NCI-H748 (cell line): ENCODE measurements at regions not wholly inside any gene's neighbourhood (a gene's known extent, or its start where the extent isn't known, plus 50 kb on each side); places are given as distances from the start of the nearest gene placed in this dataset.

Experiments used
- DNase-seq: peaks from one replicate; lab custom pipeline; 2025; ENCODE audit not compliant: unreplicated experiment; lab: John Stamatoyannopoulos, UW

GRCh38 chr5:68379275-68380036 is 163.9 kb downstream of the PIK3R1 start:
- DNase-seq: no peak

GRCh38 chr5:68380078-68380477 is 164.5 kb downstream of the PIK3R1 start:
- no peak for DNase-seq

DNA sequence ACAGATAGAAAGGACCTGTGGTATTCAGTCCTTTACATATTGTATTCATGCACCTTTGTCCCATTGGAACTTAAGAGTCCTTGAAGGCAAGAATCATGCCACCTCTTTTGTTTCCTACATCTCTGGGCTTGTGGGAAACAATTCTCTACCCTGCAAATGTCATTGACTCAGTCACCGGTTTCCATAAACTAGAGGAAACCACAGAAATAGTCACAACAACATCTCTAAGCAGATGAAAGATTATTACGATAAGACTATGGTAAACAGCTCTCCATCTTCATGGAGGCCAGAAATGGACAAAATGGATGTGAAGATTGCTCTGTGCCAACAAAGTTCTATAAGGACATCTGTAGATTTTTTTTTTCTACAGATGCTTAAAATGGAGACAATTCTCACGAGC is 165.5 kb downstream of the PIK3R1 start:
- DNase-seq: no peak

DNA sequence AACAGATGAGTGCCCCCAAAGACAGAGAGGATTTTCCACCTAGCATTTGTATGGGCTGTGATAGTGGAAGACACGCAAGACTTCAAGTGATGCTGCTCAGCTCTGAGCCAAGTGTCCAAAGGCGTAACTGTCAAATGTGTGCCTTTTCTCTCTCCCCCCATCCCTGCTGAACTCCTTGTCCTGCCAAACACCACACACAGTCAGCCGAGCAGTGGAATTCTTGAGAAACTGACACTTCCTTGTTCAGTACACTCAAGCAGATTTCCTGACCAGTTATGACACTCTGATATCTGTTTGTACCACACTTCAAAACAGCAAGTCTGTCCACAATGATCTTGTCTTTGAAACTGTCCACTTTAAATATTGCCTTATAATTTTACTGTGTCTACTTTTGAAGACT is 166.4 kb downstream of the PIK3R1 start:
- DNase-seq: no peak

DNA sequence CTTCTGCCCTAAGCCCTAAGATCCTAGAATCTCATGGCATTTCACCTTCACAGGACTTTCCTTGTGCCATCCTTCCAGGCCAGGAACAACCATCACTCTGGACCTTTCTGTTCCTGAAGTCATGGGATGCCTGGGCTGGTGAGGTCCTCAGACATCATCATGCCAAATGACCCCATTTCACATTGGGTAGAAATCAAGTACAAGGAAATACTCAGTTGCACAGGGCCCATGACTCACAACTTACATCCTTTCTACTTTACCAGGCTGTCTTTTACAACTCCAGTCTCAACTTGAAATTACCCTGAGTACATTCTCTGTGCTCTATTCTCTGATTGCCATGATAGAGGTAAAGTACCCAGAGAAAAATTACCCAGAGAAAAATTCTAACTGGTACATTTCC is 167.1 kb downstream of the PIK3R1 start:
- DNase-seq: no peak

- DNase-seq: peak; percentile 80
Observed at GRCh38 chr5:68383888-68384310, 168.3 kb downstream of the PIK3R1 start.

GRCh38 chr5:68384936-68385594 is 169.5 kb downstream of the PIK3R1 start:
- no peak for DNase-seq

- DNase-seq: no peak
Observed at GRCh38 chr5:68385936-68386335, 170.4 kb downstream of the PIK3R1 start.

DNA sequence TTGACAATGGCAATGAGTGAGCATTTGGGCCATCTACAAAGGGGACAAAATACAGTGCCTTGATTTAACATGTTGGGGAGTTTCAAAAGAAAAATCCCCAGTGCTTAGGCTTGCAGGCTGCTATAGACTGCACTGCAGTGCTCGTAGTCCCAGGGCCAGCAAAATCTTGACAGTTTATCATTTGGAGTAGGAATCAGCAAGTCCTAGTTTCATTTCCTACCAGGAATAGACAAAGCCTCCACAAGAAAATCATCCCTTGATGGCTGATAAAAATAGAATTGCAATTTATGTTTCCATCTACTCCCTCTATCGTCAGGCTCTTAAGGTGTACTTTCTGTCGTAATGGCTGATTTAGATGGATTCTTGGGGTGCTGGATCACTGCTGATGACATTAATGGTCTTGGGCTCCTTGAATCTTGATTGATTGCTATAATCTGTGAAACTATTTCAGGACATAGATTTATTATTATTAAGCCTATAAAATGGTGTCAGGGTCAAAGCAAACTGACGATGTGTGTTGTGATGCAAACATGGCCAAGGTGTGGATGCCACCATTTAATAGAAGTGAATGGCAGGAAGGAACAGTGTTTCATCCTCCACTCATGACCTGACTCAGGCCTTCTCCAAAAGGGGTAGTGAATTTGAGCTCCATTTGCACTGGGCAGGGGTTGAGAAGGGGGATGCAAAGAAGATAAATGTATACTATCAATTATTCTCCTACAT is 171.7 kb downstream of the PIK3R1 start:
- no peak for DNase-seq

GRCh38 chr5:68389618-68390017 is 174.1 kb downstream of the PIK3R1 start:
- DNase-seq: no peak

- DNase-seq: no peak
Observed at GRCh38 chr5:68392617-68393016, 177.1 kb downstream of the PIK3R1 start.

DNA sequence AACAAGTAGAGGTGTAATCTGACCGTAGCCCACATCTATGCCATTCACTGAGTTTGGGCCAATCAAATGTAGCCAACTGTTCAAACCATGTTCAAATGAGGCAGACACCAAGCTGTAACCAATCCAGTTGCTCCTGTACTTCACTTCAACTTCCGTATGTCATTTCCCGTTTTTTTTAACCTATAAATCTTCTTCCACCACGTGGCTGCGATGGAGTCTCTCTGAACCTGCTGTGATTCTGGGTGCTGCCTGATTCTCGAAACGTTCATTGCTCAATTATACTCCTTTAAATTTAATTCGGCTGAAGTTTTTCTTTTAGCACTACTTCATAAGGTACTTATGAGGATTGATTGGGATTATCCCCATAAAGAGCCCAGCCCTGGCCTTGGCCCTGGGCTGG is 179.7 kb downstream of the PIK3R1 start:
- no peak for DNase-seq

GRCh38 chr5:68395926-68396511 is 180.5 kb downstream of the PIK3R1 start:
- peak; percentile 36 for DNase-seq

- peak; percentile 70 for DNase-seq
Observed at GRCh38 chr5:68396722-68397121, 181.2 kb downstream of the PIK3R1 start.

DNA sequence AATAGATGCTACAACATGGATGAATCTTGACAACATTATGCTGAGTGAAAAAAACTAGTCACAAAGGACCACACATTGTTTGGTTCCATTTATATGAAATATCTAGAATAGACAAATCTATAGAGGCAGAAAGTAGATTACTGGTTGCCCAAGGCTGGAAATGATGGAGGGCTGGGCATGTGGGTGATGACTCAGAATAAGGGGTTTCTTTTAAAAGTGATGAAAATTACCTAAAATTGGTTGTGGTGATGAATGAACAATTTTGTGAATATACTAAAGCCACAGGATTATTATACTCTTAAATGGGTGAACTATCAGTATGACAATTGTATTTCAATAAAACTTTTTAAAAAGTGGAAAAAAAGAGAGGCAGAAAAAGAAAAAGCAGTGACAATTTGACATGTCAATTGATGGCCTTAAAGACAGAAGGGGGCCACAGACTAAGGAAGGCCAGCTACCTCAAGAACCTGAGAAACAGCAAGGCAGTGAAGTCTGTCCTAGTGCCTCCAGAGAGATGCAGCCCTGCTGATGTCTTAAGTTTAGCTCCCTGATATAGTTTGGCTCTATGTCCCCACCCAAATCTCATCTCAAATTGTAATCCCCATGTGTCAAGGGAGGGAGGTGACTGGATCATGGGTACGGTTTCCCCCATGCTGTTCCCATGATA is 182.7 kb downstream of the PIK3R1 start:
- no peak for DNase-seq

GRCh38 chr5:68403301-68403700 is 187.7 kb downstream of the PIK3R1 start:
- DNase-seq: no peak

- no peak for DNase-seq
Observed at GRCh38 chr5:68404246-68404645, 188.7 kb downstream of the PIK3R1 start.

DNA sequence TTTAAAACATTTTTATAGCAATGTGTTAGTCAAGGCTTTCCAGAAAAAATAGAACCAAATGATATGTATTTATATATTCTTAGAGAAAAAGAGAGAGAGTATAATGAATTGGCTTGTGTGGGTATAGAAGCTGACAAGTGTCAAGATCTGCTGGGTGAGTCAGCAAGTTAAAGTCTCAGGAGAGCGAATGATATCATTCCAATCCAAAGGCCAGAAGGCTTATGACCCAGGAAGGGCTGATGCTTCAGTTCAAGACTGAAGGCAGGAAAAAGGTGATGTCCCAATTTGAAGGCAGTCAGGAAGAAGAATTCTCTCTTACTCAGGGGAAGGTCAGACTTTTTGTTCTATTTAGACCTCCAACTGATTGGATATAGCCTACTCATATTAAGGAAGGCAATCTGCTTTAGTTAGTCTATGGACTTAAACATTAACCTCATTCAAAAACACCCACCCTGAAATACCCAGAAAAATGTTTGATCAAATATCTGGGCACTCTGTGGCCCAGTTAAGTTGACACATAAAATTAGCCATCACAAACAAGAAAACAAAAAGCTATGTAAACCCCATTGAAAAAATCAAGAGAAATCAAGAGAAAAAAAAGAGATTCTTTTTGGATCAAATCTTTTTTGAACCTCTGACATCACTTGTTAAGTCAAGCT is 189.6 kb downstream of the PIK3R1 start:
- no peak for DNase-seq

GRCh38 chr5:68405784-68406743 is 190.5 kb downstream of the PIK3R1 start:
- DNase-seq: no peak
